Rectal smooth muscle tissue (tissue), 1 donor: ENCODE measurements at regions not wholly inside any gene's neighbourhood (a gene's known extent, or its start where the extent isn't known, plus 50 kb on each side); places are given as distances from the start of the nearest gene placed in this dataset.
"Not testable (repeated sequence)": the region's sequence is repeated elsewhere in the genome, so short reads cannot be mapped to it uniquely, and the experiment has no call there.

Experiments
- H3K27ac ChIP-seq: one replicate; pipeline ENCODE4 v1.7.0; 2013; ENCODE audit warnings: low read depth, low read length, inconsistent platforms
- H3K27me3 ChIP-seq: one replicate; pipeline ENCODE4 v1.7.0; 2013; ENCODE audit warnings: low read length; ENCODE audit not compliant: control insufficient read depth, insufficient read depth
- H3K36me3 ChIP-seq: one replicate; pipeline ENCODE4 v1.7.0; 2013; ENCODE audit warnings: low read length; ENCODE audit not compliant: control insufficient read depth, insufficient read depth
- H3K4me1 ChIP-seq: one replicate; pipeline ENCODE4 v1.7.0; 2013; ENCODE audit warnings: low read length; ENCODE audit not compliant: control insufficient read depth, insufficient read depth
- H3K4me3 ChIP-seq: one replicate; pipeline ENCODE4 v1.7.0; 2013; ENCODE audit warnings: low read length
- H3K9ac ChIP-seq: one replicate; pipeline ENCODE4 v1.7.0; 2013; ENCODE audit warnings: low read length

DNA sequence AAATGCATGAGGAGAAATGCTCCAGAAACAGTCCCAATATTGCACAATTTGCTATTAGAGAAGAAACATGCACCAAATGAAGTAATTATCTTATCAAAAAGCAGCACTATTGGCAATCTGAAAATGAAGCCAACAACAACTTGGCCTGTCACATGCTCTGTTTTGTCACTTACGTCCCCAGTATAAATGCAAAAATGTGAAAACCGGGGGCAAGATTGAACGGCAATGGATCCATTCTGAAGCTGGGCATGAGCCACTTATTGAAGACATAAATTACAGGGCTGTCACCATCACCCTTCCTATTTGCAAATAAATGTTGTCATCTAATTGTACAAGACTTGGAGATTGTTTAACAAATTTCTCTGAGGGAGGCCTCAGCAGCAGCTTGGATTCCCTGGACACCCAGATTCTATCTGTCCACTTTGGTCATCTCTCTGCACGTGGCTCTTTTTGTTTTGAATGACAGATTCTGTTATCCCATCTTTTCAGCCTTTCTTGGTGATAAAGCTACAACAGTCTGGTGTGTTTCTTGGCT is 180.2 kb upstream of the CDH5 start:
- no peak overlapping the region for H3K4me3 ChIP-seq
- no peaks in the 10 kb centered on the region for H3K36me3 ChIP-seq
- H3K27ac ChIP-seq = no peak overlapping the region
- H3K4me1 ChIP-seq = no peaks in the 10 kb centered on the region
- H3K27me3 ChIP-seq = no peaks in the 10 kb centered on the region
- no peak overlapping the region for H3K9ac ChIP-seq

DNA sequence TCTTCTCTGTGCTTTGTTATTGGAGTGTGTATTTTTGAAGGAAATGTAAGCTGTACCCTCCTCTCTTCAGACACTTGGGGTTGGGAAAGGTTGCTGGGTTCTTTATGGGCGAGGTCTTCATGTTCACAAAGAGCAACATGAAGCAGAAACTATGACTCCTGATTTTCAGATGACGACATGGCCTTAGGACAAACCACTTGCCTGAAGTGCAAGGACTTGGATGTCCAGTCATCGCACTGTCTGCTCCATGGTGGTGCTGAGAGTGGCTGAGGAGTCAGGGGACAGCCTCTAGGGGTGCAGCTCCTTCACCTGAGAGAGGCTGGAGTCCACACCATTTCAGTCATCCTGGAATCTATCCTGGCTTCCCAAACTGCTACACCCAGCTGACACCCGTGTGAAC is 183.9 kb upstream of the CDH5 start:
- Histone ChIP-seq H3K9ac (no peak overlapping the region), H3K4me1 (no peaks in the 10 kb centered on the region), H3K27ac (no peak overlapping the region), H3K4me3 (no peak overlapping the region), H3K27me3 (no peaks in the 10 kb centered on the region), H3K36me3 (no peaks in the 10 kb centered on the region)

DNA sequence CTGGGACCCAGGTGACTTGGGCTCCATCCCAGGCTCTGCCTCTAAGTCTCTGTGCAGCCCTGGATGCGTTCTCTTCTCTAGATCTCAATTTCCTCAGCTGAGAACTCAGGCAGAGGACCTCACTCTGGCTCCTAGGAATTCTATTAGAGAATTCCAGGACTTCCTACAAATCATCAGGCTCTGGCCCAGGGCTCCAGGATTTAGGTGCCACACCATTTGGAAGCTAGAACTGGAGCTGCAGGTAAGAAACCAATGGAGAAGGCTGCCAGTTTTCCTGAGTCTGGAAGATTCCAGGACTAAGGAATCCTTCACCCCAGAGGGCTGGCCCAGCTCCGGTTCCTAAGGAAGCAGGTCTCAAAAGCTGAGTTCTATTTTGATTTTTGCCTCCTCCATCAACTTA is 189.8 kb upstream of the CDH5 start:
- Histone ChIP-seq H3K27me3 (no peaks in the 10 kb centered on the region), H3K4me3 (no peak overlapping the region), H3K36me3 (no peaks in the 10 kb centered on the region), H3K4me1 (no peaks in the 10 kb centered on the region), H3K9ac (no peak overlapping the region), H3K27ac (no peak overlapping the region)

DNA sequence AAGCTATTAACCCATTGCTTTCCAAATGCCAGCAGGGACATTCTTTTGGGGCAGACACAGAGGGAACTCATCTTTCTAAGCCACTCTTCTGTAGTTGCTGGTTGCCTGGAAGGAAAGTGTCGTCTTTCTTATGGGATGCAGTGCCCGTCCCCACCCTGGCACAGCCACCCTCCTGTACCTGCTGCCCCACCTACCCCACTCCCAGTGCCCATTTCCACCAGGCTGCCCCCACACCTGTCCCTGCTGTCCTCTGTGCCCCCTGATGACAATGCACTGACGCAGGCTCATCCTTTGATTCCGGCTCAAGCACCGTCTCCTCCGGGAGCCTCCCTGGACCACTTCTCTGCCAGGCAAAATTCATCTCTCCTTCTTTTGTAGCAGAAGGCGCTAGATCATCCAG is 190.4 kb upstream of the CDH5 start:
- Histone ChIP-seq H3K36me3 (no peaks in the 10 kb centered on the region), H3K4me3 (no peak overlapping the region), H3K27me3 (no peaks in the 10 kb centered on the region), H3K9ac (no peak overlapping the region), H3K4me1 (no peaks in the 10 kb centered on the region), H3K27ac (no peak overlapping the region)

DNA sequence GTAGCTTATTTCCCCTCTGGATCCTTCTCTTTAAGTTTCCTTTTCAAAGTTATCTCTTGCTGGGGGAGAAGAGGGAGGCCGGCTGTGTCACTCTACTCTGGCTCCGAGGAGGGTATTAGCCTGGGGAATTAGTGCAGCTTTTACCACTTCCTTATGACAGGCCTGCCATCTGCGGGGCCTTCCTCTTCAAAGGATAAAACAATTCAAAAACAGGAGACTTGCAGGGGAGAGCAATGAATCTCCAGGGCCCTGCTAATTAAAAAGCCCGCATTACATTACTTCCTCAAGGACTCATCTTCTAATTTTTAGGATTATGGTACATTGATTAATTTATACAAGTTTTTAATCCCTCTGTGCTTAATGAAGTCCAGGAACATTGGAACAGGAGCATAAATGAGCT is 190.9 kb upstream of the CDH5 start:
- no peak overlapping the region for H3K27ac ChIP-seq
- no peak overlapping the region for H3K4me3 ChIP-seq
- no peaks in the 10 kb centered on the region for H3K36me3 ChIP-seq
- no peaks in the 10 kb centered on the region for H3K27me3 ChIP-seq
- no peaks in the 10 kb centered on the region for H3K4me1 ChIP-seq
- no peak overlapping the region for H3K9ac ChIP-seq

DNA sequence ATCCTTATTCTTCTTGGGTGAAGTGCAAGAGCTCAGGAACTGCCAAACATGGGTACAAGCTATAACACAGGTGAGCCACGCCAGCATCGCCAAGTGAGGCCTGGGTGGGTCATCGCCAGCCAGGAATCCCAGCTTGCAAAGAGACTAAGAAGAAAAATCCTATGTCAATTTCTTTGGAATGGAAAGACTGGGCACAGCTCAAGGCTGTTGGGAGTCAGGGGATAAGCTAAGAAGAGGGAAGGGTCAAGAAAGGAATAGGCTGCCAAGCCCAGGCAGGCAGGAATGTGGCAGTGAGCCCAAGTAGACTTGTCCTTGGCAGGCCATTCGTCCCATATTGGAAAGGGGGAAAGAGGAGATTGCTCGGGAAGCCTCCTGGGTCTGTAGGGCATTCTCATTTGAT is 191.4 kb upstream of the CDH5 start:
- H3K4me1 ChIP-seq = no peaks in the 10 kb centered on the region
- no peak overlapping the region for H3K4me3 ChIP-seq
- no peak overlapping the region for H3K27ac ChIP-seq
- H3K27me3 ChIP-seq = no peaks in the 10 kb centered on the region
- H3K9ac ChIP-seq = no peak overlapping the region
- H3K36me3 ChIP-seq = no peaks in the 10 kb centered on the region

DNA sequence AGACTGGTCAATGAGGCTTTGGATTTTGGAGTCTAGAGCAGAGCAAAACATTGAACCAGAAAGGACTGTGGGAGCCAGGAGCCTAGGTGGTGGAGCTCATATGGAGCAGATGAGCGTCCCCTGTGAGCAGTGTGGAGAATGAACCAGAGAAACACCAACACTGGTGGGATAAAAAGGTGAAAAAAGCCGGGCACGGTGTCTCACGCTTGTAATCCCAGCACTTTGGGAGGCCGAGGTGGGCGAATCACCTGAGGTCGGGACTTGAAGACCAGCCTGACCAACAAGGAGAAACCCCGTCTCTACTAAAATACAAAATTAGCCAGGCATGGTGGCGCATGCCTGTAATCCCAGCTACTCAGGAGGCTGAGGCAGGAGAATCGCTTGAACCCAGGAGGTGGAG is 192.7 kb upstream of the CDH5 start:
- H3K9ac ChIP-seq, H3K4me3 ChIP-seq, H3K36me3 ChIP-seq, H3K27me3 ChIP-seq, H3K4me1 ChIP-seq, H3K27ac ChIP-seq: not testable (repeated sequence)

DNA sequence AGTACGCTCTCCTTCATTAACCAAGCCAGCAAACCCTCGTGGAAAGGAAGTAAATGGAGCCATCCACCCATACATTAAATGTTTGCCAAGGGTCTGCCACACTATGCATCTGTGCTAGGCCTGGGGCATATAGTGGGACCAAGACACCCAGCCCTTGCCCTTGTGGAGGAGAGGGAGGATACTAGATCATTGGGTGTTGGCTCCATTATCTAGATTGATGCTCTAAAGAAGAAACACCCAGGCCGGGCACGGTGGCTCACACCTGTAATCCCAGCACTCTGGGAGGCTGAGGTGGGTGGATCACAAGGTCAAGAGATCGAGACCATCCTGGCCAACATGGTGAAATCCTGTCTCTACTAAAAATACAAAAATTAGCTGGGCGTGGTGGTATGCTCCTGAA is 193.3 kb upstream of the CDH5 start:
- H3K27ac ChIP-seq, H3K4me1 ChIP-seq, H3K36me3 ChIP-seq, H3K4me3 ChIP-seq, H3K9ac ChIP-seq, H3K27me3 ChIP-seq: not testable (repeated sequence)

DNA sequence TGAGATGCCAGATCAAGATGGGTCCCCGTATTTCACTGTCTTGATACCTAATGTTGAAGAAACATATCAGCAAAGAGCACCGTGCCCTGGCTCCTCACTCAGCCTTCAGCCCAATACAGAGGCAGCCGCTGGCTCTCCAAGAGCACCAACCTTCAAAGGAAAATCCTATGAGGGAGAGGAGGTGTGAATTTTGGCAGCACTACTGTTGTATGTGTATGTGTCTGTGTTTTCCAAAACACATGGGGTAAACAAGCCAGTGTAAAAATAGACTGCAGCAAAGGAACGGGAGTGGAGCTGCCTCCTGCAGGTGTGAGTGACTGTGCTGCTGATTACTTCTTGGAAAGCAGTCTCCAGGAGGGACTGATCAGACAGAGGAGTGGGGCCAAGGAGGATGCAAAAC is 194.0 kb upstream of the CDH5 start:
- H3K4me3 ChIP-seq = no peak overlapping the region
- no peak overlapping the region for H3K9ac ChIP-seq
- H3K27me3 ChIP-seq = no peaks in the 10 kb centered on the region
- no peaks in the 10 kb centered on the region for H3K4me1 ChIP-seq
- no peak overlapping the region for H3K27ac ChIP-seq
- no peaks in the 10 kb centered on the region for H3K36me3 ChIP-seq

DNA sequence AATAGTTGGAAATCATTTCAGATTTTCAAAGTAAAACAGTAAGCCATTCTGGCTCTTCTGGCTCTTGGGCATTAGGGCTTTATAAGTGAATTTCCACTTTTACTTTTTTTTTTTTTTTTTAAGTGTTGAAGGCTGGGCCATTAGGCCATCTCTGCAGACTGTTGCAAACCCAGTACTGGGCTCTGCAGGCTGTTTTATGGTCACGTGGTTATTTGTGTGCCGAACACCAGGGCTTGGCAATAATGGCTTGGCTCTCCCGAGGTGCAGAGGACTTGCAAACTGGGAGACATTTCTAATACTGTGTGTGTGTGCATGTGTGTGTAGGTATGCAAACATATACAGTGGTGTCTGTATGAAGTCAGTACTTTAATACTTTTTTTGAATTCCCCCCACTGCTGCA is 194.9 kb upstream of the CDH5 start:
- H3K9ac ChIP-seq = no peak overlapping the region
- H3K27ac ChIP-seq = no peak overlapping the region
- H3K36me3 ChIP-seq = no peaks in the 10 kb centered on the region
- no peaks in the 10 kb centered on the region for H3K4me1 ChIP-seq
- no peak overlapping the region for H3K4me3 ChIP-seq
- H3K27me3 ChIP-seq = no peaks in the 10 kb centered on the region

DNA sequence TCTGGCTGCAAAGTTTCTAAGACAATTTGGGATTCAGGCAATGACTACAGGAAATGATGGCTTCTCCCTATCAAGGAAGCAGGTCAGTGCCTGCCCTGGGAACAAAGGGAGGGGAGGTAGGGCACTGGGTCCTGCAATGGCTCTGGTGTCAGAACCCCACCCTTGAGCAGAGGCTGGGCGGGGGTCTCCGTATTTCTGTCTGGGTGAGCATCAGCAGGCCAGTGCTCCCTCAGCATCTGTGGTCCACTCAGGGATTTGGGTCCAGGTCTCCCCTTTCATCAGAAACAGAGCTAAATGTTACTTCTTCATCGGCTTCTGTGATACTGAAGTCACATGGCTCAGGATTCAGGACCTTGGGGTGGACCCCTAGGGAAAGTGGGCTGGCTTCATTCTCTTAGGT is 195.5 kb upstream of the CDH5 start:
- Histone ChIP-seq H3K4me3 (no peak overlapping the region), H3K27me3 (no peaks in the 10 kb centered on the region), H3K27ac (no peak overlapping the region), H3K9ac (no peak overlapping the region), H3K36me3 (no peaks in the 10 kb centered on the region), H3K4me1 (no peaks in the 10 kb centered on the region)

DNA sequence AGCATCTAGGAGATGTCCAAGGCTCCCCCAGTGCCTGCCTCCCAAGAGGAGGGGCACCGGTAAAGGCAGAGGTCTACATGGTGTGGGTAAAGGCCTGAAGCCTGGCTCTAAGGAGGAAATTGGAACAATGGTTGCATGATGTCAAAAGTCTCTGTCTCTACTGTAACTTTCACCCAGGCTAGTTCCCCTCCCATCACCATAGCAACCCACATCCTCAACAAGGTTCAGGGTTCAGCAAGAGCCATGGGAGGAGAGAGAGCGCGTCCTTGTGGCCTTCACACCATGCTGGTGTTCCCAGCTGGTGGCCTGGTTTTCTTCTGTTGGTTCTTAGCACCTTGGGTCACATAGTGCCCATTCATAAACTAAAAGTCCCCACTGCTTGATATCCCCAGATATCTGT is 196.7 kb upstream of the CDH5 start:
- Histone ChIP-seq H3K27ac (no peak overlapping the region), H3K27me3 (no peaks in the 10 kb centered on the region), H3K36me3 (no peaks in the 10 kb centered on the region), H3K4me1 (no peaks in the 10 kb centered on the region), H3K9ac (no peak overlapping the region), H3K4me3 (no peak overlapping the region)

DNA sequence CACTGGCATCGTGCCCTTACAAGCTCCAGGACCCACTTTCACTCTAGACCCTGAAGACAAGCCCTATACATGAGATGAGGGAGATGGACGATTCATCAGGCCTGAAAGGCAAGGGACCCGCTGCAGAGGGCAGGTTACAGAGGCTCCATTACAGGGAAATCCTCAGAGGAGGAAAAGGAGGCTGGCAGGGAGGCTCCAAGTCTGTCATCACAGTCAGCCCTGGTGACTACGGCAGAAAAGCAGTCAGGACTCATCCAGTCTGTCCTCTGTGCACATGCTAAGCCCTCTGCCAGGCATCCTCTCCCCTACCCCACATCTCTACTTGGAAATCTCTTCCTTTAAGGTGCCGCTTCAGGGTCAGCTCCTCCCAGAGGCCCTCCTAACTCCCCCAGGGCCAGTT is 197.7 kb upstream of the CDH5 start:
- Histone ChIP-seq H3K4me1 (no peaks in the 10 kb centered on the region), H3K9ac (no peak overlapping the region), H3K4me3 (no peak overlapping the region), H3K27ac (no peak overlapping the region), H3K27me3 (no peaks in the 10 kb centered on the region), H3K36me3 (no peaks in the 10 kb centered on the region)
